Neural cell (in vitro differentiated cells): ENCODE measurements at regions not wholly inside any gene's neighbourhood (a gene's known extent, or its start where the extent isn't known, plus 50 kb on each side); places are given as distances from the start of the nearest gene placed in this dataset.

ENCODE experiments used
- H2AFZ ChIP-seq: fragments of 200-600, 300-800 bp; sonication (generic), shearing (Covaris generic); 2 replicates; pipeline ENCODE4 v1.6.0; 2014; ENCODE audit warnings: low read depth, mild to moderate bottlenecking, antibody characterized with exemption, low read length, moderate library complexity
- H3F3A ChIP-seq: fragments of 200-600 bp; shearing (Covaris generic); 2 replicates; pipeline ENCODE4 v1.6.1; 2016; ENCODE audit warnings: mild to moderate bottlenecking, moderate library complexity, mixed read lengths, antibody characterized with exemption, low read length; ENCODE audit not compliant: insufficient read depth, poor library complexity, severe bottlenecking
- H3K27ac ChIP-seq: fragments of 200-600, 300-800 bp; sonication (generic), shearing (Covaris generic); 2 replicates; pipeline ENCODE4 v1.5.1; 2014; ENCODE audit warnings: mild to moderate bottlenecking, low read length, moderate library complexity
- H3K27me3 ChIP-seq: fragments of 300-800, 200-600 bp; sonication (generic), shearing (Covaris generic); 2 replicates; pipeline ENCODE4 v1.6.0; 2014; ENCODE audit warnings: mild to moderate bottlenecking, low read depth, low read length, moderate library complexity; ENCODE audit not compliant: insufficient read depth
- H3K36me3 ChIP-seq: fragments of 300-800, 200-600 bp; sonication (generic), shearing (Covaris generic); 2 replicates; pipeline ENCODE4 v1.5.1; 2014; ENCODE audit warnings: mild to moderate bottlenecking, antibody characterized with exemption, low read length, moderate library complexity; ENCODE audit not compliant: insufficient read depth
- H3K4me2 ChIP-seq: fragments of 300-800, 200-600 bp; sonication (generic), shearing (Covaris generic); 2 replicates; pipeline ENCODE4 v1.6.0; 2014; ENCODE audit warnings: mild to moderate bottlenecking, low read length
- H3K4me3 ChIP-seq: fragments of 300-800, 200-600 bp; sonication (generic), shearing (Covaris generic); 2 replicates; pipeline ENCODE4 v1.5.1; 2014; ENCODE audit warnings: mild to moderate bottlenecking, low read length, moderate library complexity
- H3K79me2 ChIP-seq: fragments of 200-600 bp; shearing (Covaris generic); replicated peaks from 2 replicates; pipeline ENCODE4 v1.6.0; 2014; ENCODE audit warnings: mild to moderate bottlenecking, low read length, moderate library complexity; ENCODE audit not compliant: insufficient read depth
- H3K9ac ChIP-seq: fragments of 300-800, 200-600 bp; sonication (generic), shearing (Covaris generic); 2 replicates; pipeline ENCODE4 v1.6.1; 2016; ENCODE audit warnings: mild to moderate bottlenecking, low read length, mixed read lengths
- H3K9me2 ChIP-seq: fragments of 200-600 bp; shearing (Covaris generic); 2 replicates; pipeline ENCODE4 v1.6.1; 2016; ENCODE audit warnings: mild to moderate bottlenecking, low read length, mixed read lengths; ENCODE audit not compliant: insufficient read depth
- H3K9me3 ChIP-seq: fragments of 200-600, 300-800 bp; sonication (generic), shearing (Covaris generic); 2 replicates; pipeline ENCODE4 v1.6.1; 2016; ENCODE audit warnings: mild to moderate bottlenecking, mixed run types, low read length, moderate library complexity, mixed read lengths
- H4K20me1 ChIP-seq: fragments of 200-600 bp; shearing (Covaris generic); 2 replicates; pipeline ENCODE4 v1.6.1; 2016; ENCODE audit warnings: mild to moderate bottlenecking, mixed run types; ENCODE audit not compliant: insufficient read depth
- EP300 ChIP-seq: fragments of 450-650 bp; conservative IDR thresholded peaks from 2 replicates; pipeline ENCODE4 v1.6.1; 2014; ENCODE audit warnings: antibody characterized with exemption, mild to moderate bottlenecking, moderate library complexity; ENCODE audit not compliant: poor library complexity, severe bottlenecking
- EZH2 ChIP-seq: fragments of 200-600, 300-800 bp; shearing (Covaris generic), sonication (generic); IDR thresholded peaks from 2 replicates; pipeline ENCODE4 v1.6.1; 2014; ENCODE audit warnings: antibody characterized with exemption, low read length, borderline replicate concordance, mild to moderate bottlenecking; ENCODE audit not compliant: insufficient read depth, poor library complexity, severe bottlenecking
- MXI1 ChIP-seq: fragments of 450-650 bp; conservative IDR thresholded peaks from 2 replicates; pipeline ENCODE4 v1.6.1; 2014; ENCODE audit warnings: antibody characterized with exemption, mild to moderate bottlenecking; ENCODE audit not compliant: poor library complexity, severe bottlenecking
- POLR2AphosphoS5 ChIP-seq: IDR thresholded peaks from 2 replicates; pipeline ENCODE4 v1.6.1; 2012
- RAD21 ChIP-seq: fragments of 450-650 bp; conservative IDR thresholded peaks from 2 replicates; pipeline ENCODE4 v1.6.1; 2014; ENCODE audit warnings: antibody characterized with exemption, mild to moderate bottlenecking, moderate library complexity
- SMC3 ChIP-seq: fragments of 450-650 bp; conservative IDR thresholded peaks from 2 replicates; pipeline ENCODE4 v1.6.1; 2014; ENCODE audit warnings: antibody characterized with exemption, mild to moderate bottlenecking, moderate library complexity; ENCODE audit not compliant: poor library complexity
- TAF1 ChIP-seq: IDR thresholded peaks from 2 replicates; pipeline ENCODE4 v1.6.1; 2012; ENCODE audit warnings: low read depth
- TF ChIP-seq, protein P1 (sequence below): IDR thresholded peaks from 2 replicates; pipeline ENCODE4 v1.6.1; 2012; ENCODE audit warnings: borderline replicate concordance
- TF ChIP-seq, protein P2 (sequence below): fragments of 450-650 bp; IDR thresholded peaks from 2 replicates; pipeline ENCODE4 v1.5.1; 2014; ENCODE audit warnings: antibody characterized with exemption, mild to moderate bottlenecking, moderate library complexity; ENCODE audit not compliant: poor library complexity, severe bottlenecking

DNA sequence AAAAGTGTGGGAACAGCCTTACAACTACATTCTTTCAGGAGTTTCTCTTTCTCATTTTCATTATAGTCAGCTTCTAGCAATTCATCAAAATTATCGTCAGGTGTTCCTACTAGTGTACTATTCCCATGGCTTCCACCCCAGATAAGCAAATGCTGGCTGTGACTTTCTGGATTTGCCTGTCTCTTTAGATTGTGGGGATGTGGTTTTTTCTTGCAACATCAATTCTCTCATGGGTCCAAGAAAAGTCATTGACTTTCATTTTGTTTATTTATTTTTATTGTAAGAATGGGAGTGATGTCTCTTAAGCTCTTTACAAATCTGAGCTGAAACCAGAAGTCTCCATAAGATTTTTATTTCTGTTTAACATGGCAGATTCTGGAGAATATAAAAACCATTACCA is 349.7 kb upstream of the SEMA3C start:
- Histone ChIP-seq H3K27ac (no peak overlapping the region), H3K4me3 (no peak overlapping the region), H3K79me2 (no peaks in the 10 kb centered on the region), H3K9ac (no peak overlapping the region), H3F3A (no peaks in the 10 kb centered on the region), H4K20me1 (no peaks in the 10 kb centered on the region), H3K4me2 (no peak overlapping the region), H3K27me3 (no peaks in the 10 kb centered on the region), H2AFZ (no peak overlapping the region), H3K9me3 (no peaks in the 10 kb centered on the region), H3K36me3 (no peaks in the 10 kb centered on the region), H3K9me2 (no peaks in the 10 kb centered on the region)
- TF ChIP-seq EP300 (no peak), POLR2AphosphoS5 (no peak), SMC3 (no peak), EZH2 (no peak), RAD21 (no peak)
- TF ChIP-seq, protein P1, sequence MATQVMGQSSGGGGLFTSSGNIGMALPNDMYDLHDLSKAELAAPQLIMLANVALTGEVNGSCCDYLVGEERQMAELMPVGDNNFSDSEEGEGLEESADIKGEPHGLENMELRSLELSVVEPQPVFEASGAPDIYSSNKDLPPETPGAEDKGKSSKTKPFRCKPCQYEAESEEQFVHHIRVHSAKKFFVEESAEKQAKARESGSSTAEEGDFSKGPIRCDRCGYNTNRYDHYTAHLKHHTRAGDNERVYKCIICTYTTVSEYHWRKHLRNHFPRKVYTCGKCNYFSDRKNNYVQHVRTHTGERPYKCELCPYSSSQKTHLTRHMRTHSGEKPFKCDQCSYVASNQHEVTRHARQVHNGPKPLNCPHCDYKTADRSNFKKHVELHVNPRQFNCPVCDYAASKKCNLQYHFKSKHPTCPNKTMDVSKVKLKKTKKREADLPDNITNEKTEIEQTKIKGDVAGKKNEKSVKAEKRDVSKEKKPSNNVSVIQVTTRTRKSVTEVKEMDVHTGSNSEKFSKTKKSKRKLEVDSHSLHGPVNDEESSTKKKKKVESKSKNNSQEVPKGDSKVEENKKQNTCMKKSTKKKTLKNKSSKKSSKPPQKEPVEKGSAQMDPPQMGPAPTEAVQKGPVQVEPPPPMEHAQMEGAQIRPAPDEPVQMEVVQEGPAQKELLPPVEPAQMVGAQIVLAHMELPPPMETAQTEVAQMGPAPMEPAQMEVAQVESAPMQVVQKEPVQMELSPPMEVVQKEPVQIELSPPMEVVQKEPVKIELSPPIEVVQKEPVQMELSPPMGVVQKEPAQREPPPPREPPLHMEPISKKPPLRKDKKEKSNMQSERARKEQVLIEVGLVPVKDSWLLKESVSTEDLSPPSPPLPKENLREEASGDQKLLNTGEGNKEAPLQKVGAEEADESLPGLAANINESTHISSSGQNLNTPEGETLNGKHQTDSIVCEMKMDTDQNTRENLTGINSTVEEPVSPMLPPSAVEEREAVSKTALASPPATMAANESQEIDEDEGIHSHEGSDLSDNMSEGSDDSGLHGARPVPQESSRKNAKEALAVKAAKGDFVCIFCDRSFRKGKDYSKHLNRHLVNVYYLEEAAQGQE = no peak
- TF ChIP-seq, protein P2, sequence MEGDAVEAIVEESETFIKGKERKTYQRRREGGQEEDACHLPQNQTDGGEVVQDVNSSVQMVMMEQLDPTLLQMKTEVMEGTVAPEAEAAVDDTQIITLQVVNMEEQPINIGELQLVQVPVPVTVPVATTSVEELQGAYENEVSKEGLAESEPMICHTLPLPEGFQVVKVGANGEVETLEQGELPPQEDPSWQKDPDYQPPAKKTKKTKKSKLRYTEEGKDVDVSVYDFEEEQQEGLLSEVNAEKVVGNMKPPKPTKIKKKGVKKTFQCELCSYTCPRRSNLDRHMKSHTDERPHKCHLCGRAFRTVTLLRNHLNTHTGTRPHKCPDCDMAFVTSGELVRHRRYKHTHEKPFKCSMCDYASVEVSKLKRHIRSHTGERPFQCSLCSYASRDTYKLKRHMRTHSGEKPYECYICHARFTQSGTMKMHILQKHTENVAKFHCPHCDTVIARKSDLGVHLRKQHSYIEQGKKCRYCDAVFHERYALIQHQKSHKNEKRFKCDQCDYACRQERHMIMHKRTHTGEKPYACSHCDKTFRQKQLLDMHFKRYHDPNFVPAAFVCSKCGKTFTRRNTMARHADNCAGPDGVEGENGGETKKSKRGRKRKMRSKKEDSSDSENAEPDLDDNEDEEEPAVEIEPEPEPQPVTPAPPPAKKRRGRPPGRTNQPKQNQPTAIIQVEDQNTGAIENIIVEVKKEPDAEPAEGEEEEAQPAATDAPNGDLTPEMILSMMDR = no peak

DNA sequence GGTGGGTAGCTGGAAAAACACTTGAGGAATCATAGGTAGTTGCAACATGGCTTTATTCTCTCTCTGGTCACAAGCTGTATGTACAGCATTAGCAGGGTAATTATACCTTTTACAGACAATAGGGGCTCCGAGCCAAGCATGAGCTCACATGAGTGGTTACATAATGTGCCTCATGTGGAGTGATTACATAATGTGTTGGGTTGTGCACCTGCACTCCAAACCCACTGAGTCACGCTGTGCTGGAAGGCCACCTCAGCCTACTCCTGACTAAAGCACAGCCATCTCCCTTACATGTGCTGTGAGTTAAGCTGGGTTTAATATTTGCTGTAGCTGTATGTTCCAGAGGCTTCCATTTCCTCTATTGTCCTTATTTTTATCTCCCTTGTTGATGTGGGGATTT is 348.7 kb upstream of the SEMA3C start:
- Histone ChIP-seq H3K4me3 (no peak overlapping the region), H3K4me2 (no peak overlapping the region), H3K9ac (no peak overlapping the region), H3K9me3 (no peaks in the 10 kb centered on the region), H3K36me3 (no peaks in the 10 kb centered on the region), H3K27me3 (no peaks in the 10 kb centered on the region), H3F3A (no peaks in the 10 kb centered on the region), H3K9me2 (no peaks in the 10 kb centered on the region), H4K20me1 (no peaks in the 10 kb centered on the region), H3K79me2 (no peaks in the 10 kb centered on the region), H3K27ac (no peak overlapping the region), H2AFZ (no peak overlapping the region)
- TF ChIP-seq SMC3 (no peak), EP300 (no peak), TAF1 (no peak), MXI1 (no peak), EZH2 (no peak)

GRCh38 chr7:81264116-81264515 is 345.3 kb upstream of the SEMA3C start:
- H3K27me3 ChIP-seq = no peaks in the 10 kb centered on the region
- TF ChIP-seq EZH2 = no peak
- TF ChIP-seq, protein P2 = no peak
- TF ChIP-seq RAD21 = no peak
- TF ChIP-seq TAF1 = no peak
- TF ChIP-seq POLR2AphosphoS5 = no peak
- TF ChIP-seq SMC3 = no peak
- TF ChIP-seq, protein P1 = no peak
- TF ChIP-seq MXI1 = no peak
- TF ChIP-seq EP300 = no peak
- H3K9me2 ChIP-seq = no peaks in the 10 kb centered on the region
- H3F3A ChIP-seq = no peaks in the 10 kb centered on the region
- H4K20me1 ChIP-seq = no peaks in the 10 kb centered on the region
- no peak overlapping the region for H3K9ac ChIP-seq
- no peak overlapping the region for H3K4me3 ChIP-seq
- no peak overlapping the region for H2AFZ ChIP-seq
- H3K27ac ChIP-seq = no peak overlapping the region
- no peaks in the 10 kb centered on the region for H3K36me3 ChIP-seq
- H3K9me3 ChIP-seq = peaks cover 6% of the 10 kb centered on the region
- no peaks in the 10 kb centered on the region for H3K79me2 ChIP-seq
- H3K4me2 ChIP-seq = no peak overlapping the region
